Endothelial cell of umbilical vein (primary cell): ENCODE measurements at regions not wholly inside any gene's neighbourhood (a gene's known extent, or its start where the extent isn't known, plus 50 kb on each side); places are given as distances from the start of the nearest gene placed in this dataset.

Experiments used
- BruUV-seq: library from RNA; stranded (reverse); fragments of 400-500 nt; replicated peaks from 2 replicates; lab custom pipeline; 2021; lab: Mats Ljungman, UMichigan
- CTCF ChIA-PET: fragments of 300-600, 350-600 bp; sonication (Branson Sonifier 250); formaldehyde crosslinking; loops from one replicate; lab custom pipeline; 2021; ENCODE audit warnings: antibody characterized with exemption, inconsistent platforms; lab: Charles Lee
- POLR2A ChIA-PET: fragments of 300-600, 350-600 bp; sonication (Branson Sonifier 250); formaldehyde crosslinking; loops from one replicate; lab custom pipeline; 2021; ENCODE audit warnings: antibody characterized with exemption, inconsistent platforms; lab: Charles Lee
- DNase-seq: peaks from one replicate; pipeline ENCODE4 v3.0.0-alpha.2; 2011; ENCODE audit warnings: low read depth, low spot score
- FAIRE-seq: peaks from 2 replicates; lab custom pipeline; 2011; peaks lifted over from hg19 to GRCh38; lab: Jason Lieb, UNC
- H2AFZ ChIP-seq: 2 replicates; pipeline ENCODE4 v1.6.0; 2012; ENCODE audit warnings: low read depth, low read length, control low read depth, inconsistent platforms
- H3K27ac ChIP-seq: 2 replicates; pipeline ENCODE4 v1.5.1; 2011; ENCODE audit warnings: low read depth, mild to moderate bottlenecking, control low read depth, low read length, moderate library complexity; ENCODE audit not compliant: insufficient read depth
- H3K27me3 ChIP-seq, 2 experiments: 2 replicates each; pipeline versions ENCODE4 v1.6.0 to v1.6.1; 2011; ENCODE audit warnings: low read length in 2 of 2, mixed read lengths in 1 of 2; ENCODE audit not compliant: control insufficient read depth in 2 of 2, insufficient read depth in 2 of 2
- H3K36me3 ChIP-seq, 2 experiments: 2 replicates in 1 of 2; 3 replicates in 1 of 2; pipeline ENCODE4 v1.5.1; 2011; ENCODE audit warnings: low read length in 2 of 2, mild to moderate bottlenecking in 1 of 2, moderate library complexity in 1 of 2; ENCODE audit not compliant: control insufficient read depth in 2 of 2, insufficient read depth in 2 of 2; ENCODE audit errors: extremely low read depth in 1 of 2
- H3K4me1 ChIP-seq: 3 replicates; pipeline ENCODE4 v1.5.1; 2011; ENCODE audit warnings: mild to moderate bottlenecking, low read length; ENCODE audit not compliant: control insufficient read depth, insufficient read depth; ENCODE audit errors: extremely low read depth
- H3K4me2 ChIP-seq: 2 replicates; pipeline ENCODE4 v1.6.1; 2011; ENCODE audit warnings: low read length, control low read depth, mixed read lengths; ENCODE audit not compliant: insufficient read depth
- H3K4me3 ChIP-seq, 3 experiments: fragments of 200-600 bp in 1 of 3; sonication (generic), shearing (Covaris generic) in 1 of 3; replicated peaks in 1 of 3; 2 replicates each; pipeline ENCODE4 v1.5.1; 2011 to 2016; ENCODE audit warnings: control low read depth in 3 of 3, low read length in 3 of 3, mild to moderate bottlenecking in 2 of 3, inconsistent platforms in 1 of 3, low read depth in 1 of 3, moderate library complexity in 1 of 3; ENCODE audit not compliant: insufficient read depth in 1 of 3
- H3K79me2 ChIP-seq: 2 replicates; pipeline ENCODE4 v1.6.0; 2012; ENCODE audit warnings: low read length, inconsistent platforms; ENCODE audit not compliant: control insufficient read depth, insufficient read depth
- H3K9ac ChIP-seq: replicated peaks from 2 replicates; pipeline ENCODE3; 2011; ENCODE audit warnings: low read length, control low read depth; ENCODE audit not compliant: insufficient read depth; ENCODE audit errors: extremely low read depth
- H3K9me1 ChIP-seq: replicated peaks from 3 replicates; pipeline ENCODE4 v1.6.0; 2011; ENCODE audit warnings: mild to moderate bottlenecking, low read length; ENCODE audit not compliant: control insufficient read depth, insufficient read depth; ENCODE audit errors: extremely low read depth
- H3K9me3 ChIP-seq: replicated peaks from 2 replicates; pipeline ENCODE4 v1.5.1; 2012; ENCODE audit warnings: low read length, inconsistent platforms; ENCODE audit not compliant: control insufficient read depth, insufficient read depth
- H4K20me1 ChIP-seq: replicated peaks from 2 replicates; pipeline ENCODE3; 2011; ENCODE audit warnings: mild to moderate bottlenecking, low read length; ENCODE audit not compliant: control insufficient read depth, insufficient read depth; ENCODE audit errors: extremely low read depth
- EZH2 ChIP-seq: IDR thresholded peaks from 2 replicates; pipeline ENCODE4 v1.6.1; 2012; ENCODE audit warnings: borderline replicate concordance, low read depth, mild to moderate bottlenecking, moderate library complexity, low read length, inconsistent platforms; ENCODE audit not compliant: severe bottlenecking
- FOS ChIP-seq: IDR thresholded peaks from 2 replicates; pipeline ENCODE4 v1.6.1; 2011; ENCODE audit warnings: mild to moderate bottlenecking, low read length, moderate library complexity, borderline replicate concordance; ENCODE audit not compliant: insufficient read depth
- GATA2 ChIP-seq: IDR thresholded peaks from 2 replicates; pipeline ENCODE4 v1.7.0; 2011; ENCODE audit warnings: low read depth, mild to moderate bottlenecking, moderate library complexity, mixed read lengths, low read length; ENCODE audit not compliant: insufficient read length, insufficient read depth
- JUN ChIP-seq: IDR thresholded peaks from 2 replicates; pipeline ENCODE4 v1.6.1; 2011; ENCODE audit warnings: borderline replicate concordance, low read depth; ENCODE audit not compliant: insufficient read length, insufficient read depth
- MAX ChIP-seq: IDR thresholded peaks from 2 replicates; pipeline ENCODE4 v1.6.1; 2011; ENCODE audit not compliant: insufficient read depth, insufficient read length
- MYC ChIP-seq: IDR thresholded peaks from one replicate; pipeline ENCODE4 v1.6.1; 2011; ENCODE audit warnings: mild to moderate bottlenecking, low read depth, low read length
- POLR2A ChIP-seq: IDR thresholded peaks from 2 replicates; pipeline ENCODE4 v1.6.1; 2012; ENCODE audit warnings: low read depth, mild to moderate bottlenecking, control low read depth, low read length
- POLR2AphosphoS5 ChIP-seq: IDR thresholded peaks from 2 replicates; pipeline ENCODE4 v1.6.1; 2012; ENCODE audit warnings: low read depth, mild to moderate bottlenecking, control low read depth, low read length, moderate library complexity; ENCODE audit not compliant: insufficient read depth
- dilution Hi-C: fragments of 300-500 bp; cut with MboI; formaldehyde crosslinking; loops from one replicate; pipeline ENCODE4 v1.15.0; 2019; ENCODE audit warnings: low sequenced_read_pairs; ENCODE audit not compliant: extremely low pct_ligation_motif_present
- intact Hi-C: fragments of 100-400 bp; cut with micrococcal nuclease; formaldehyde crosslinking; loops from one replicate; pipeline ENCODE4 v1.10.0; 2022
- TF ChIP-seq, protein P1 (sequence below), 2 donors: IDR thresholded peaks; 1 replicate in 1 of 2; 2 replicates in 1 of 2; pipeline ENCODE4 v1.5.1; 2011; ENCODE audit warnings: low read length in 2 of 2, mild to moderate bottlenecking in 2 of 2, moderate library complexity in 2 of 2, control low read depth in 1 of 2, inconsistent platforms in 1 of 2, low read depth in 1 of 2; ENCODE audit not compliant: insufficient read depth in 1 of 2; ENCODE audit errors: extremely low read depth in 1 of 2

DNA sequence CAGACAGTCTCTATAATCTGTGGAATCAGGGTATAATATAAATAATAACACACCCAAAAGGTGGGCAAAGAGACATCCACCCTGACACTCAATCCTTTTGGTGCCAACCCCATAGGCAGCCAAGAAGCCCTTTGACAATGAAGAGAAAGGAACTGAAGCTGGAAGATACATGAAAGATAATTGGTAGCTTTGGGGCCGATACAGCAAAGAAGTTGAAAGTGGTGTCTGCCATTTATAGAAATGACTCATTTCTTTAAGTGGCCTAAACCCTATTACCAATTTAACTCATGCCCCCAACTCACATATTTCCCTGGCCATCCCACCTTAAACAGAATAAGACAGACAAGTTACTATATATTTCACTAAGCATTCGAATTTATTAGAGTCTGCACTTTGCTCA is 167.0 kb downstream of the ZC3H11B start:
- DNase-seq (no peak), FAIRE-seq (no peak)
- no peak overlapping the region for H3K9ac ChIP-seq
- POLR2A ChIA-PET: no interaction called here
- H3K4me1 ChIP-seq: no peaks in the 10 kb centered on the region
- intact Hi-C loops (no loop called here), dilution Hi-C loops (no loop called here)
- no peaks in the 10 kb centered on the region for H3K9me3 ChIP-seq
- H3K9me1 ChIP-seq: no peaks in the 10 kb centered on the region
- no peaks in the 10 kb centered on the region for H3K79me2 ChIP-seq
- H3K27ac ChIP-seq: no peak overlapping the region
- H3K36me3 ChIP-seq: no peaks in the 10 kb centered on the region
- TF ChIP-seq, protein P1, sequence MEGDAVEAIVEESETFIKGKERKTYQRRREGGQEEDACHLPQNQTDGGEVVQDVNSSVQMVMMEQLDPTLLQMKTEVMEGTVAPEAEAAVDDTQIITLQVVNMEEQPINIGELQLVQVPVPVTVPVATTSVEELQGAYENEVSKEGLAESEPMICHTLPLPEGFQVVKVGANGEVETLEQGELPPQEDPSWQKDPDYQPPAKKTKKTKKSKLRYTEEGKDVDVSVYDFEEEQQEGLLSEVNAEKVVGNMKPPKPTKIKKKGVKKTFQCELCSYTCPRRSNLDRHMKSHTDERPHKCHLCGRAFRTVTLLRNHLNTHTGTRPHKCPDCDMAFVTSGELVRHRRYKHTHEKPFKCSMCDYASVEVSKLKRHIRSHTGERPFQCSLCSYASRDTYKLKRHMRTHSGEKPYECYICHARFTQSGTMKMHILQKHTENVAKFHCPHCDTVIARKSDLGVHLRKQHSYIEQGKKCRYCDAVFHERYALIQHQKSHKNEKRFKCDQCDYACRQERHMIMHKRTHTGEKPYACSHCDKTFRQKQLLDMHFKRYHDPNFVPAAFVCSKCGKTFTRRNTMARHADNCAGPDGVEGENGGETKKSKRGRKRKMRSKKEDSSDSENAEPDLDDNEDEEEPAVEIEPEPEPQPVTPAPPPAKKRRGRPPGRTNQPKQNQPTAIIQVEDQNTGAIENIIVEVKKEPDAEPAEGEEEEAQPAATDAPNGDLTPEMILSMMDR (IDR thresholded peaks at IDR 0.05; ENCODE audit: extremely low read depth in 1 of 2, insufficient read depth in 1 of 2, low read depth in 1 of 2, low read length in 2 of 2): no peak
- no peak for TF ChIP-seq MAX
- TF ChIP-seq POLR2A: no peak
- no peak for TF ChIP-seq POLR2AphosphoS5
- no peak for TF ChIP-seq GATA2
- TF ChIP-seq FOS: no peak
- TF ChIP-seq JUN: no peak
- TF ChIP-seq MYC: no peak
- TF ChIP-seq EZH2: no peak
- no peak overlapping the region for H3K4me2 ChIP-seq
- BruUV-seq: no TSS peak
- H3K4me3 ChIP-seq: no peak overlapping the region
- H2AFZ ChIP-seq: no peak overlapping the region
- CTCF ChIA-PET: no interaction called here
- H4K20me1 ChIP-seq: no peaks in the 10 kb centered on the region
- no peaks in the 10 kb centered on the region for H3K27me3 ChIP-seq
